ENCODE measurements at regions not wholly inside any gene's neighbourhood (a gene's known extent, or its start where the extent isn't known, plus 50 kb on each side); places are given as distances from the start of the nearest gene placed in this dataset.
A peak's percentile ranks its signal among the peaks of the same experiment; 100 is the strongest.

DNA sequence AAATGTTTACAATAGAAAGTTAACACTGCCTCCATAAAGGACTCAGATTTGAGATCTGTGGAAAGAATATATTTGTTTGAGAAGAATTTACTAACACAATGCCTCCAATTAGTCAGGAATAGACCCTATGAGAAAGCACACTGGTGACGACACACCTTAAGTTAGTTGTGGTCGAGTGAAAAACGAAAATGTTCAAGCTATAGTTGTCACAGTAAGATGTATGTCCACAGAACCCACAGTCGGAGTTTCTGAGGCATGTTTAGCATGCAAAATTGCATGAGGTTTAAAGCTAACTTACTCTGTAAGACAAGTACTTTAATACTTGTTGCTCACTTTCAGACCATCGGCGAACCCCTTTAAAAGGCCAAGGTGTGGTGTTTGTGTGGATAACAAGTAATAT, 69.9 kb upstream of the SIPA1L2 start:
- Histone ChIP-seq H3K9ac (ENCODE audit: low read length) (no peak overlapping the region), H3K9me2 (replicated peaks; ENCODE audit: low read length) (no peaks in the 10 kb centered on the region), H3K79me2 (ENCODE audit: low read length) (no peaks in the 10 kb centered on the region), H4K20me1 (ENCODE audit: low read length) (no peaks in the 10 kb centered on the region), H3K27ac (ENCODE audit: low read length) (no peak overlapping the region), H3K36me3 (ENCODE audit: low read depth, low read length) (no peaks in the 10 kb centered on the region), H3K9me3 (ENCODE audit: low read length) (no peaks in the 10 kb centered on the region), H3K4me2 (ENCODE audit: low read length) (no peak overlapping the region), H3K27me3 (ENCODE audit: low read length) (no peaks in the 10 kb centered on the region), H3K4me3 (ENCODE audit: low read length) (no peak overlapping the region), H3K4me1 (ENCODE audit: insufficient read depth, low read length) (peaks cover 13% of the 10 kb centered on the region), H3F3A (ENCODE audit: low read length, unreplicated experiment) (peaks cover 5% of the 10 kb centered on the region), H2AFZ (ENCODE audit: low read length) (no peak overlapping the region)
- no TSS peak for BruUV-seq (replicated peaks)
- no peak for DNase-seq
- ChIA-PET CTCF (no interaction called here), POLR2A (ENCODE audit: unreplicated experiment) (no interaction called here)
- no peak for ATAC-seq
- intact Hi-C loops (cut with micrococcal nuclease) = no loop called here
- no peak for TF ChIP-seq EZH2phosphoT487 (IDR thresholded peaks at IDR 0.05; ENCODE audit: borderline replicate concordance, low read length)
- TF ChIP-seq, protein P1, sequence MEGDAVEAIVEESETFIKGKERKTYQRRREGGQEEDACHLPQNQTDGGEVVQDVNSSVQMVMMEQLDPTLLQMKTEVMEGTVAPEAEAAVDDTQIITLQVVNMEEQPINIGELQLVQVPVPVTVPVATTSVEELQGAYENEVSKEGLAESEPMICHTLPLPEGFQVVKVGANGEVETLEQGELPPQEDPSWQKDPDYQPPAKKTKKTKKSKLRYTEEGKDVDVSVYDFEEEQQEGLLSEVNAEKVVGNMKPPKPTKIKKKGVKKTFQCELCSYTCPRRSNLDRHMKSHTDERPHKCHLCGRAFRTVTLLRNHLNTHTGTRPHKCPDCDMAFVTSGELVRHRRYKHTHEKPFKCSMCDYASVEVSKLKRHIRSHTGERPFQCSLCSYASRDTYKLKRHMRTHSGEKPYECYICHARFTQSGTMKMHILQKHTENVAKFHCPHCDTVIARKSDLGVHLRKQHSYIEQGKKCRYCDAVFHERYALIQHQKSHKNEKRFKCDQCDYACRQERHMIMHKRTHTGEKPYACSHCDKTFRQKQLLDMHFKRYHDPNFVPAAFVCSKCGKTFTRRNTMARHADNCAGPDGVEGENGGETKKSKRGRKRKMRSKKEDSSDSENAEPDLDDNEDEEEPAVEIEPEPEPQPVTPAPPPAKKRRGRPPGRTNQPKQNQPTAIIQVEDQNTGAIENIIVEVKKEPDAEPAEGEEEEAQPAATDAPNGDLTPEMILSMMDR (conservative IDR thresholded peaks at IDR 0.05; ENCODE audit: low read depth, low read length) = no peak
- TF ChIP-seq EZH2 (IDR thresholded peaks at IDR 0.05; ENCODE audit: low read length, unreplicated experiment) = no peak

DNA sequence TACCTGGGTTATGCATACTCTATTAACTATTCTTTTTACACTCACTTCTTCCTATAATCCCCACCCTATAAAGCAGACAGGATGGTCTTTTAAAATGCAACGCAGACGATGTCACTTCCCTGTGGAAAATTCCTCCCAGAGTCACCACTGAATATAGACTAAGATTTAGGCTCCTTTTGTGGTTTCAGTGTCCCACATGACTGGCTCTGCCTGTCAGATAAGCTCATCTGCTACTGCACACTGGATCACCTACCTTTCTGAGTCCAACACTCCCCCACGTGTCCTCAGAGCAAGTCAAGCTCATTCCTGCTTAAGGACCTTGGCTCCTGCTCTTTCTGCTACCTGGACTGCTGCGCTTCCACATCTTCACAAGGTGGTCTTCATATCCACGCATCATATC, 73.0 kb upstream of the SIPA1L2 start:
- no peak for ATAC-seq
- CTCF ChIA-PET = no interaction called here
- H3K4me2 ChIP-seq (ENCODE audit: low read length) = no peak overlapping the region

DNA sequence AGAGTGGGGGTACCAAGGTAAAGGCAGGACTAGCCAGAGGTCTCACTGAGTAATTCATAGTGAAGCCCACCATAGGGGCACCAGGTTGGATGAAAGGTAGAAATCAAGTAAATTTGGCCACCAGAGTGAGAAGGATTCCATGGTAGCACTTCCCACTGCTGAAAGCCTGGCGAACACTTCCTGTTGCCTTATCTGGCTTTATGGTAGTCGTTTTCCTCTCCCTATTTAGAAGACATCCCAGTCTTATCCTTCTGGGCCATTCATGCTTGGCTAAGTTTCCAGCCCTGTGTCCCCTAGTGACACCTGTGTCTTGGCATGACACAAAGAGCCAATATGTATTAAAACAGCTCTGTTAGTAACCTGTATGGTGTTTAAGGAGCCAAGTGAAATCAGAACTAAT, 74.3 kb upstream of the SIPA1L2 start:
- no TSS peak for BruUV-seq (replicated peaks)
- DNase-seq = no peak
- no peak overlapping the region for H3K4me3 ChIP-seq (ENCODE audit: low read length)
- peak overlapping the region; percentile 36 for H3K4me2 ChIP-seq (ENCODE audit: low read length)
- peak; percentile 27; the same call in 1 of the 2 replicates for ATAC-seq
- peak overlapping the region; percentile 16 for H3K27ac ChIP-seq (ENCODE audit: low read length)
- no peak overlapping the region for H3K9ac ChIP-seq (ENCODE audit: low read length)
- H3F3A ChIP-seq (ENCODE audit: low read length, unreplicated experiment) = peaks cover 5% of the 10 kb centered on the region
- CTCF ChIA-PET = no interaction called here
- no peaks in the 10 kb centered on the region for H3K27me3 ChIP-seq (ENCODE audit: low read length)
- no peaks in the 10 kb centered on the region for H3K9me3 ChIP-seq (ENCODE audit: low read length)
- H3K79me2 ChIP-seq (ENCODE audit: low read length) = no peaks in the 10 kb centered on the region
- H3K9me2 ChIP-seq (replicated peaks; ENCODE audit: low read length) = no peaks in the 10 kb centered on the region
- no peak for TF ChIP-seq EZH2phosphoT487 (IDR thresholded peaks at IDR 0.05; ENCODE audit: borderline replicate concordance, low read length)
- TF ChIP-seq, protein P1 (conservative IDR thresholded peaks at IDR 0.05; ENCODE audit: low read depth, low read length) = no peak
- no peak for TF ChIP-seq EZH2 (IDR thresholded peaks at IDR 0.05; ENCODE audit: low read length, unreplicated experiment)
- intact Hi-C loops (cut with micrococcal nuclease) = loop anchor here (1.0 kb wide), 1 partner anchor 26 kb away; no protein-coding TSS in a partner anchor
- no peaks in the 10 kb centered on the region for H4K20me1 ChIP-seq (ENCODE audit: low read length)
- no peaks in the 10 kb centered on the region for H3K36me3 ChIP-seq (ENCODE audit: low read depth, low read length)
- POLR2A ChIA-PET (ENCODE audit: unreplicated experiment) = no interaction called here
- peaks cover 24% of the 10 kb centered on the region for H3K4me1 ChIP-seq (ENCODE audit: insufficient read depth, low read length)
- no peak overlapping the region for H2AFZ ChIP-seq (ENCODE audit: low read length)

More for the DNA sequence above, 73.0 kb upstream of the SIPA1L2 start:
- H3K9ac ChIP-seq (ENCODE audit: low read length) = no peak overlapping the region
- no peaks in the 10 kb centered on the region for H3K36me3 ChIP-seq (ENCODE audit: low read depth, low read length)
- no TSS peak for BruUV-seq (replicated peaks)
- peaks cover 5% of the 10 kb centered on the region for H3F3A ChIP-seq (ENCODE audit: low read length, unreplicated experiment)
- H3K9me3 ChIP-seq (ENCODE audit: low read length) = no peaks in the 10 kb centered on the region
- H3K79me2 ChIP-seq (ENCODE audit: low read length) = no peaks in the 10 kb centered on the region
- no peak for DNase-seq
- H3K4me1 ChIP-seq (ENCODE audit: insufficient read depth, low read length) = peaks cover 20% of the 10 kb centered on the region
- TF ChIP-seq EZH2phosphoT487 (IDR thresholded peaks at IDR 0.05; ENCODE audit: borderline replicate concordance, low read length) (no peak), EZH2 (IDR thresholded peaks at IDR 0.05; ENCODE audit: low read length, unreplicated experiment) (no peak)
- no peak overlapping the region for H3K4me3 ChIP-seq (ENCODE audit: low read length)
- POLR2A ChIA-PET (ENCODE audit: unreplicated experiment) = no interaction called here
- no peak overlapping the region for H3K27ac ChIP-seq (ENCODE audit: low read length)
- no peaks in the 10 kb centered on the region for H4K20me1 ChIP-seq (ENCODE audit: low read length)
- intact Hi-C loops (cut with micrococcal nuclease) = no loop called here
- no peaks in the 10 kb centered on the region for H3K9me2 ChIP-seq (replicated peaks; ENCODE audit: low read length)
- H2AFZ ChIP-seq (ENCODE audit: low read length) = no peak overlapping the region
- H3K27me3 ChIP-seq (ENCODE audit: low read length) = no peaks in the 10 kb centered on the region
